Omental fat pad (tissue), 3 donors: ENCODE measurements at regions not wholly inside any gene's neighbourhood (a gene's known extent, or its start where the extent isn't known, plus 50 kb on each side); places are given as distances from the start of the nearest gene placed in this dataset.

Experiments
- ATAC-seq: fragments of 150-250 bp; one replicate; pipeline ENCODE4 v1.9.1; 2016; ENCODE audit warnings: mild to moderate bottlenecking, moderate library complexity; ENCODE audit not compliant: low FRiP score
- DNase-seq: peaks from one replicate; pipeline ENCODE4 v3.0.0-alpha.2; 2019; ENCODE audit warnings: low spot score
- TF ChIP-seq, protein P1 (sequence below), 3 donors: fragments of 450-650 bp; IDR thresholded peaks; one replicate each; pipeline ENCODE4 v1.5.1; 2016 to 2017; ENCODE audit warnings: antibody characterized with exemption in 3 of 3, mild to moderate bottlenecking in 3 of 3, moderate library complexity in 2 of 3

GRCh38 chr2:15072836-15073235, 440.3 kb downstream of the LRATD1 start:
- DNase-seq (no peak), ATAC-seq (no peak)
- TF ChIP-seq, protein P1, sequence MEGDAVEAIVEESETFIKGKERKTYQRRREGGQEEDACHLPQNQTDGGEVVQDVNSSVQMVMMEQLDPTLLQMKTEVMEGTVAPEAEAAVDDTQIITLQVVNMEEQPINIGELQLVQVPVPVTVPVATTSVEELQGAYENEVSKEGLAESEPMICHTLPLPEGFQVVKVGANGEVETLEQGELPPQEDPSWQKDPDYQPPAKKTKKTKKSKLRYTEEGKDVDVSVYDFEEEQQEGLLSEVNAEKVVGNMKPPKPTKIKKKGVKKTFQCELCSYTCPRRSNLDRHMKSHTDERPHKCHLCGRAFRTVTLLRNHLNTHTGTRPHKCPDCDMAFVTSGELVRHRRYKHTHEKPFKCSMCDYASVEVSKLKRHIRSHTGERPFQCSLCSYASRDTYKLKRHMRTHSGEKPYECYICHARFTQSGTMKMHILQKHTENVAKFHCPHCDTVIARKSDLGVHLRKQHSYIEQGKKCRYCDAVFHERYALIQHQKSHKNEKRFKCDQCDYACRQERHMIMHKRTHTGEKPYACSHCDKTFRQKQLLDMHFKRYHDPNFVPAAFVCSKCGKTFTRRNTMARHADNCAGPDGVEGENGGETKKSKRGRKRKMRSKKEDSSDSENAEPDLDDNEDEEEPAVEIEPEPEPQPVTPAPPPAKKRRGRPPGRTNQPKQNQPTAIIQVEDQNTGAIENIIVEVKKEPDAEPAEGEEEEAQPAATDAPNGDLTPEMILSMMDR (IDR thresholded peaks at IDR 0.05) = no peak

GRCh38 chr2:15073664-15074063, 441.1 kb downstream of the LRATD1 start:
- TF ChIP-seq, protein P1 (IDR thresholded peaks at IDR 0.05) = no peak
- DNase-seq = no peak
- ATAC-seq = no peak

DNA sequence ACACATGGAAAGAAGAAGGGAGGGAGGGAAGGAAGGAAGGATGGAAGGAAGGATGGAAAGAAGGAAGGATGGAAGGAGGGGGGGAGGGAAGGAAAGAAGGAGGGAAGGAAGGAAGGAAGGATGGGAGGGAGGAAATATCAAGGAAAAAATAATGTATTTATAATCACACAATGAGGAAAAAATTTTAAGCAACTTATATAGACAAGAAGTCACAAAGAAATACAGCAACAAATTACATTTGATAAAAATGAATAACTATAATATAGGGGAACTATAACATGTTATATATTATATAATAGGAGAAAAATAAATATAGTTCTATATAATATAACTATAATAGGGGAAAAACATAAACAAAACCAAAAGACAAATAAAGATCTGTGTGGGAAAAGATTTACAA, 441.8 kb downstream of the LRATD1 start:
- no peak for DNase-seq
- ATAC-seq = no peak

DNA sequence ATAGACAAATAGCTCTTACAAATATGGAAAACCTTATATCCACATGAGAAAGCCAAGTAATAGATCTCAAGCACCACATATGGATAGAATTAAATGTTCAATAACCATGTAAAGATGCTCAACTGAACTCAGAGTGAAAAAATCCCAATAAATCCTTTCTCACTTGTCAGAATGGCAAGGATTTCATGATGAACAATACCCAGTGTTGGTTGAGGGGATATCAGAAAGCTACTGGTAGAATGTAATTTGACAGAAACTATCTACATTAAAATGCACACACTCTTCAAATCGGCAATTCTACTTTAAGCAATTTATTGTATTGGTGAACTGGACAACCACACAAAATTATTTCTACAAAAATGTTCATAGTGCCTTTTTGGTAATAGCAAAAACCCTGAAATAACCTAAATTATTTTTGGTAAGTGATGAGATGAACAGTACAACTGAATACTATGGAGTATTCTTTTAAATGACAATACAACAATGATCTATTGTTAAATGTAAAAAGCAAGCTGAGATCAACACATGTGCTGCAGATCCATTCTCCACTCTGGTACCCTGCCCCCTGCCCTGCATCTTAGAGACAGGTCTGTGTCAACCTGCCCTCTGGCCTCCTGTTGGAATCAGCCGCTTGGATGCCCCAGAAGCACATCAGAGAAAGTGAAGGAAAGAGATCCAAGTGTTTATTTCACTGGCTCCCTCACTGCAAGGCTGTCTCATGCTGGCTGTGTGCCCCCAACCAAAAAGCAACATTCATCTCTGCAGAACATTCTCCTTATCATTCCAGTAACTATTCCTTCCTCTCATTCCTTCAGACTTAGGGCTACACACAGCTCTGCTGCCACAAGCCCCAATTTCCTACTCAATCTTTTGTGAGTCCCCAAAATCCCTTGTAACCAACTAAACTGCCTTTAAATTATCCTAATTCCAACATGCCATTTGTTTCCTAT, 442.5 kb downstream of the LRATD1 start:
- no peak for DNase-seq
- TF ChIP-seq, protein P1 (IDR thresholded peaks at IDR 0.05) = no peak
- ATAC-seq = no peak

More for the DNA sequence above, 441.8 kb downstream of the LRATD1 start:
- TF ChIP-seq, protein P1 (IDR thresholded peaks at IDR 0.05) = no peak

DNA sequence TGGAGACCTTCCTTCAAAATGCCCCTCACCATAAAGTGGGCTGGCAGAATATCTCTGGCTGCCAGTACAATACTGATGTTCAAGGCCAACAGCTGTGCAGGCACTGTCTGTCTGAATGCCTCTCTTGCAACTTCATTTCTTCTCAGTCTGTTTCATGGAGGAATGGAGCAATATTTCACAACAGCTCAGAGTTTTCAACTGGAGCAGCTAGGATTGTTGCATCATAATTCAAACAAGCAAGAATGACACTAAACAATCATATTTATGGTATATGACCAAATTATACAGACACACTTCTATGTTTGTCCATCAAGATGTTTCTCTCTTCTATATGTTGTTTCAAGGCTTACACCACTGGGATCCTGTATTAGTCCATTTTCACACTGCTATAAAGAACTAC, 444.2 kb downstream of the LRATD1 start:
- ATAC-seq (no peak), DNase-seq (no peak)
- TF ChIP-seq, protein P1 (IDR thresholded peaks at IDR 0.05) = no peak

- no peak for DNase-seq
- ATAC-seq = no peak
- TF ChIP-seq, protein P1 (IDR thresholded peaks at IDR 0.05) = no peak
Measured at GRCh38 chr2:15081356-15081755, 448.8 kb downstream of the LRATD1 start.
